Neural cell (in vitro differentiated cells): ENCODE measurements at regions not wholly inside any gene's neighbourhood (a gene's known extent, or its start where the extent isn't known, plus 50 kb on each side); places are given as distances from the start of the nearest gene placed in this dataset.

Experiments
- H2AFZ ChIP-seq: fragments of 200-600, 300-800 bp; sonication (generic), shearing (Covaris generic); 2 replicates; pipeline ENCODE4 v1.6.0; 2014; ENCODE audit warnings: low read depth, mild to moderate bottlenecking, antibody characterized with exemption, low read length, moderate library complexity
- H3F3A ChIP-seq: fragments of 200-600 bp; shearing (Covaris generic); 2 replicates; pipeline ENCODE4 v1.6.1; 2016; ENCODE audit warnings: mild to moderate bottlenecking, moderate library complexity, mixed read lengths, antibody characterized with exemption, low read length; ENCODE audit not compliant: insufficient read depth, poor library complexity, severe bottlenecking
- H3K27ac ChIP-seq: fragments of 200-600, 300-800 bp; sonication (generic), shearing (Covaris generic); 2 replicates; pipeline ENCODE4 v1.5.1; 2014; ENCODE audit warnings: mild to moderate bottlenecking, low read length, moderate library complexity
- H3K27me3 ChIP-seq: fragments of 300-800, 200-600 bp; sonication (generic), shearing (Covaris generic); 2 replicates; pipeline ENCODE4 v1.6.0; 2014; ENCODE audit warnings: mild to moderate bottlenecking, low read depth, low read length, moderate library complexity; ENCODE audit not compliant: insufficient read depth
- H3K36me3 ChIP-seq: fragments of 300-800, 200-600 bp; sonication (generic), shearing (Covaris generic); 2 replicates; pipeline ENCODE4 v1.5.1; 2014; ENCODE audit warnings: mild to moderate bottlenecking, antibody characterized with exemption, low read length, moderate library complexity; ENCODE audit not compliant: insufficient read depth
- H3K4me2 ChIP-seq: fragments of 300-800, 200-600 bp; sonication (generic), shearing (Covaris generic); 2 replicates; pipeline ENCODE4 v1.6.0; 2014; ENCODE audit warnings: mild to moderate bottlenecking, low read length
- H3K4me3 ChIP-seq: fragments of 300-800, 200-600 bp; sonication (generic), shearing (Covaris generic); 2 replicates; pipeline ENCODE4 v1.5.1; 2014; ENCODE audit warnings: mild to moderate bottlenecking, low read length, moderate library complexity
- H3K79me2 ChIP-seq: fragments of 200-600 bp; shearing (Covaris generic); replicated peaks from 2 replicates; pipeline ENCODE4 v1.6.0; 2014; ENCODE audit warnings: mild to moderate bottlenecking, low read length, moderate library complexity; ENCODE audit not compliant: insufficient read depth
- H3K9ac ChIP-seq: fragments of 300-800, 200-600 bp; sonication (generic), shearing (Covaris generic); 2 replicates; pipeline ENCODE4 v1.6.1; 2016; ENCODE audit warnings: mild to moderate bottlenecking, low read length, mixed read lengths
- H3K9me2 ChIP-seq: fragments of 200-600 bp; shearing (Covaris generic); 2 replicates; pipeline ENCODE4 v1.6.1; 2016; ENCODE audit warnings: mild to moderate bottlenecking, low read length, mixed read lengths; ENCODE audit not compliant: insufficient read depth
- H3K9me3 ChIP-seq: fragments of 200-600, 300-800 bp; sonication (generic), shearing (Covaris generic); 2 replicates; pipeline ENCODE4 v1.6.1; 2016; ENCODE audit warnings: mild to moderate bottlenecking, mixed run types, low read length, moderate library complexity, mixed read lengths
- H4K20me1 ChIP-seq: fragments of 200-600 bp; shearing (Covaris generic); 2 replicates; pipeline ENCODE4 v1.6.1; 2016; ENCODE audit warnings: mild to moderate bottlenecking, mixed run types; ENCODE audit not compliant: insufficient read depth
- EP300 ChIP-seq: fragments of 450-650 bp; conservative IDR thresholded peaks from 2 replicates; pipeline ENCODE4 v1.6.1; 2014; ENCODE audit warnings: antibody characterized with exemption, mild to moderate bottlenecking, moderate library complexity; ENCODE audit not compliant: poor library complexity, severe bottlenecking
- EZH2 ChIP-seq: fragments of 200-600, 300-800 bp; shearing (Covaris generic), sonication (generic); IDR thresholded peaks from 2 replicates; pipeline ENCODE4 v1.6.1; 2014; ENCODE audit warnings: antibody characterized with exemption, low read length, borderline replicate concordance, mild to moderate bottlenecking; ENCODE audit not compliant: insufficient read depth, poor library complexity, severe bottlenecking
- MXI1 ChIP-seq: fragments of 450-650 bp; conservative IDR thresholded peaks from 2 replicates; pipeline ENCODE4 v1.6.1; 2014; ENCODE audit warnings: antibody characterized with exemption, mild to moderate bottlenecking; ENCODE audit not compliant: poor library complexity, severe bottlenecking
- POLR2AphosphoS5 ChIP-seq: IDR thresholded peaks from 2 replicates; pipeline ENCODE4 v1.6.1; 2012
- RAD21 ChIP-seq: fragments of 450-650 bp; conservative IDR thresholded peaks from 2 replicates; pipeline ENCODE4 v1.6.1; 2014; ENCODE audit warnings: antibody characterized with exemption, mild to moderate bottlenecking, moderate library complexity
- SMC3 ChIP-seq: fragments of 450-650 bp; conservative IDR thresholded peaks from 2 replicates; pipeline ENCODE4 v1.6.1; 2014; ENCODE audit warnings: antibody characterized with exemption, mild to moderate bottlenecking, moderate library complexity; ENCODE audit not compliant: poor library complexity
- TAF1 ChIP-seq: IDR thresholded peaks from 2 replicates; pipeline ENCODE4 v1.6.1; 2012; ENCODE audit warnings: low read depth
- TF ChIP-seq, protein P1 (sequence below): IDR thresholded peaks from 2 replicates; pipeline ENCODE4 v1.6.1; 2012; ENCODE audit warnings: borderline replicate concordance
- TF ChIP-seq, protein P2 (sequence below): fragments of 450-650 bp; IDR thresholded peaks from 2 replicates; pipeline ENCODE4 v1.5.1; 2014; ENCODE audit warnings: antibody characterized with exemption, mild to moderate bottlenecking, moderate library complexity; ENCODE audit not compliant: poor library complexity, severe bottlenecking

DNA sequence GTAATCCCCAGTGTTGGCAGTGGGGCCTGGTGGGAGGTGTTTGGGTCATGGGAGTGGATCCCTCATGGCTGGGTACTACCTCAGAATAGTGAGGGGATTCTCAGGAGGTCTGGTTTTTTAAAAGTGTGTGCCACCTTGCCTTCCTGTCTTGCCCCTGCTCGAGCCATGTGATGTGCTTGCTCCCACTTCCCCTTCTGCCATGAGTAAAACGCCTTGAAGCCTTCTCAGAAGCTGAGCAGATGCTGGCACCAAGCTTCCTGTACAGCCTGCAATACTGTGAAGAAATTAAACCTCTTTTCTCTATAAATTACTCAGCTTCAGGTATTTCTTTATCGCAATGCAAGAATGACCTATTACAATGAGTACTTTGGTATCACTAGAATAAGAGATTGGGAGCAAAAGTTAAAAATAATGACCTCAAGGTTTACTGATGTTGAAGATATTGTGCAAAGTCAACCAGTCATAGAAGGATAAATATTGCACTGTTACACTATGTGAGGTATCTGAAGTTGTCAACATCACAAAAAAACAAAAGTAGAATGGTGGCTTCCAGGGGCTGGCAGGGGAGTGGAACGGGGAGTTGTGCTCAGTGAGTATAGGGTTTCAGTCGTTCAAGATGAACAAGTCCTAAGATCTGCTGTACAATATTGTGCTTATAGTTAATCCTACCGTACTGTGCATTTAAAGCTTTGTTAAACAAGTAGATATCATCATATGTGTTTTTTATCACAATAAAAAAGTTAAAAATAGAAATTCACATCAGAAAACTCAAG lies 938.3 kb upstream of the CNTNAP5 start:
- Histone ChIP-seq H3K36me3 (no peaks in the 10 kb centered on the region), H3F3A (no peaks in the 10 kb centered on the region), H2AFZ (no peak overlapping the region), H3K79me2 (no peaks in the 10 kb centered on the region), H3K9me3 (no peaks in the 10 kb centered on the region), H3K9ac (no peak overlapping the region), H3K27me3 (no peaks in the 10 kb centered on the region), H3K27ac (no peak overlapping the region), H3K4me3 (no peak overlapping the region), H3K9me2 (no peaks in the 10 kb centered on the region), H4K20me1 (no peaks in the 10 kb centered on the region), H3K4me2 (no peak overlapping the region)
- TF ChIP-seq TAF1 = no peak
- TF ChIP-seq, protein P1, sequence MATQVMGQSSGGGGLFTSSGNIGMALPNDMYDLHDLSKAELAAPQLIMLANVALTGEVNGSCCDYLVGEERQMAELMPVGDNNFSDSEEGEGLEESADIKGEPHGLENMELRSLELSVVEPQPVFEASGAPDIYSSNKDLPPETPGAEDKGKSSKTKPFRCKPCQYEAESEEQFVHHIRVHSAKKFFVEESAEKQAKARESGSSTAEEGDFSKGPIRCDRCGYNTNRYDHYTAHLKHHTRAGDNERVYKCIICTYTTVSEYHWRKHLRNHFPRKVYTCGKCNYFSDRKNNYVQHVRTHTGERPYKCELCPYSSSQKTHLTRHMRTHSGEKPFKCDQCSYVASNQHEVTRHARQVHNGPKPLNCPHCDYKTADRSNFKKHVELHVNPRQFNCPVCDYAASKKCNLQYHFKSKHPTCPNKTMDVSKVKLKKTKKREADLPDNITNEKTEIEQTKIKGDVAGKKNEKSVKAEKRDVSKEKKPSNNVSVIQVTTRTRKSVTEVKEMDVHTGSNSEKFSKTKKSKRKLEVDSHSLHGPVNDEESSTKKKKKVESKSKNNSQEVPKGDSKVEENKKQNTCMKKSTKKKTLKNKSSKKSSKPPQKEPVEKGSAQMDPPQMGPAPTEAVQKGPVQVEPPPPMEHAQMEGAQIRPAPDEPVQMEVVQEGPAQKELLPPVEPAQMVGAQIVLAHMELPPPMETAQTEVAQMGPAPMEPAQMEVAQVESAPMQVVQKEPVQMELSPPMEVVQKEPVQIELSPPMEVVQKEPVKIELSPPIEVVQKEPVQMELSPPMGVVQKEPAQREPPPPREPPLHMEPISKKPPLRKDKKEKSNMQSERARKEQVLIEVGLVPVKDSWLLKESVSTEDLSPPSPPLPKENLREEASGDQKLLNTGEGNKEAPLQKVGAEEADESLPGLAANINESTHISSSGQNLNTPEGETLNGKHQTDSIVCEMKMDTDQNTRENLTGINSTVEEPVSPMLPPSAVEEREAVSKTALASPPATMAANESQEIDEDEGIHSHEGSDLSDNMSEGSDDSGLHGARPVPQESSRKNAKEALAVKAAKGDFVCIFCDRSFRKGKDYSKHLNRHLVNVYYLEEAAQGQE = no peak
- no peak for TF ChIP-seq EP300
- TF ChIP-seq EZH2 = no peak
- TF ChIP-seq POLR2AphosphoS5 = no peak
- no peak for TF ChIP-seq SMC3
- TF ChIP-seq RAD21 = no peak
- TF ChIP-seq, protein P2, sequence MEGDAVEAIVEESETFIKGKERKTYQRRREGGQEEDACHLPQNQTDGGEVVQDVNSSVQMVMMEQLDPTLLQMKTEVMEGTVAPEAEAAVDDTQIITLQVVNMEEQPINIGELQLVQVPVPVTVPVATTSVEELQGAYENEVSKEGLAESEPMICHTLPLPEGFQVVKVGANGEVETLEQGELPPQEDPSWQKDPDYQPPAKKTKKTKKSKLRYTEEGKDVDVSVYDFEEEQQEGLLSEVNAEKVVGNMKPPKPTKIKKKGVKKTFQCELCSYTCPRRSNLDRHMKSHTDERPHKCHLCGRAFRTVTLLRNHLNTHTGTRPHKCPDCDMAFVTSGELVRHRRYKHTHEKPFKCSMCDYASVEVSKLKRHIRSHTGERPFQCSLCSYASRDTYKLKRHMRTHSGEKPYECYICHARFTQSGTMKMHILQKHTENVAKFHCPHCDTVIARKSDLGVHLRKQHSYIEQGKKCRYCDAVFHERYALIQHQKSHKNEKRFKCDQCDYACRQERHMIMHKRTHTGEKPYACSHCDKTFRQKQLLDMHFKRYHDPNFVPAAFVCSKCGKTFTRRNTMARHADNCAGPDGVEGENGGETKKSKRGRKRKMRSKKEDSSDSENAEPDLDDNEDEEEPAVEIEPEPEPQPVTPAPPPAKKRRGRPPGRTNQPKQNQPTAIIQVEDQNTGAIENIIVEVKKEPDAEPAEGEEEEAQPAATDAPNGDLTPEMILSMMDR = no peak
- no peak for TF ChIP-seq MXI1

DNA sequence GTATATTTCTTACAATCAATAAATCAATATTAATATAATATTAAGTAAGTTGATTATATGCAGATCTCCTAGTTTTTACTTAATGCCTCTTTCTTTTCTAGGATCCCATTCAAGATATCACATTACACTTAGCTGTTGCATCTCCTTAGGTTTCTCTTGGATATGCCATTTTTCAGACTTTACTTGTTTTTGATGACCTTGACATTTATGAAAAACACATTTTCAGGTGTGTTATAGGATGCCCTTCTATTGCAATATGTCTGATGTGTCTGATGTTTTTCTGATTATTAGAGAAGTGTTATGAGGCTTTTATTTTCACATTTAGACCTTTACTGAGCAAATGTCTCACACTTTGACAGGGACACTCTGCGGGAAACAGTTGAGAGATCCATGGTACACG lies 933.6 kb upstream of the CNTNAP5 start:
- Histone ChIP-seq H4K20me1 (no peaks in the 10 kb centered on the region), H3K4me3 (no peak overlapping the region), H3K27ac (no peak overlapping the region), H3K4me2 (no peak overlapping the region), H3K9me3 (no peaks in the 10 kb centered on the region), H3F3A (no peaks in the 10 kb centered on the region), H3K36me3 (no peaks in the 10 kb centered on the region), H3K27me3 (no peaks in the 10 kb centered on the region), H3K9ac (no peak overlapping the region), H2AFZ (no peak overlapping the region), H3K9me2 (no peaks in the 10 kb centered on the region), H3K79me2 (no peaks in the 10 kb centered on the region)
- TF ChIP-seq, protein P1 = no peak
- no peak for TF ChIP-seq RAD21
- no peak for TF ChIP-seq EP300
- no peak for TF ChIP-seq MXI1
- no peak for TF ChIP-seq TAF1
- TF ChIP-seq SMC3 = no peak
- no peak for TF ChIP-seq EZH2
- TF ChIP-seq, protein P2 = no peak
- TF ChIP-seq POLR2AphosphoS5 = no peak
